ENCODE measurements at regions not wholly inside any gene's neighbourhood (a gene's known extent, or its start where the extent isn't known, plus 50 kb on each side); places are given as distances from the start of the nearest gene placed in this dataset.
"Not testable (repeated sequence)": the region's sequence is repeated elsewhere in the genome, so short reads cannot be mapped to it uniquely, and the experiment has no call there.

DNA sequence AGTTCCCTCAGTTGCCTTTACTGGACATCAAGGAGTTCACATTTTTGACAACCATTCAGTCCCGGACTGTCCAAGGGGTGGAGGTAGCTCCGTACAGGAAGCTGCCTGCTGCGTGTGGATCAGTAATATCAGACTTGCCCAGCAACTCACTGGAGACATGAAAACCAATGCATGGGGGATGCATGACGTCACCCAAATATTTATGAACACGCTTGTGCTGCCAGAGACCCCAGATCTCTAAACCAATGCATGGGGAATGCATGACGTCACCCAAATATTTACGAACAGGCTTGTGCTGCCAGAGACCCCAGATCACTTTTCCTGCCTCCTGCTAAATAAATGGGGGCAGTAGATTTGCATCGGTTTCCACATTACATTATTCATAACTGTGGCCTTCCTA is 2137.4 kb upstream of the DEFB115 start:
- H4K20me1 ChIP-seq (ENCODE audit: control insufficient read depth, insufficient read depth); H3K79me2 ChIP-seq (ENCODE audit: control insufficient read depth, insufficient read depth, low read length); intact Hi-C loops (cut with micrococcal nuclease; ENCODE audit: unreplicated experiment); FAIRE-seq; H3K36me3 ChIP-seq (ENCODE audit: control insufficient read depth in 2 of 2, insufficient read depth in 2 of 2, low read length in 1 of 2); H2AFZ ChIP-seq (ENCODE audit: control insufficient read depth, low read depth, low read length); CTCF ChIA-PET; H3K9ac ChIP-seq (ENCODE audit: control insufficient read depth, insufficient read depth, low read length); BruUV-seq (replicated peaks); H3K4me1 ChIP-seq (ENCODE audit: control insufficient read depth, insufficient read depth, low read length); H3K4me2 ChIP-seq (ENCODE audit: control insufficient read depth, insufficient read depth); H3K9me3 ChIP-seq (replicated peaks; ENCODE audit: control insufficient read depth, insufficient read depth, low read length); H3K4me3 ChIP-seq; ATAC-seq; RAD21 ChIA-PET (ENCODE audit: unreplicated experiment); DNase-seq (ENCODE audit: low read depth, low spot score); POLR2A ChIA-PET; in situ Hi-C loops (cut with MboI); SMC1A ChIA-PET (ENCODE audit: uncharacterized antibody, unreplicated experiment); H3K27me3 ChIP-seq (replicated peaks in 1 of 2; ENCODE audit: control insufficient read depth in 2 of 2, insufficient read depth in 2 of 2, low read length in 1 of 2); H3K27ac ChIP-seq (ENCODE audit: control insufficient read depth, insufficient read depth): not testable (repeated sequence)
- 24% methylated on average over 8 of the region's 8 CpGs for WGBS (ENCODE audit: insufficient coverage, insufficient replicate concordance, low lambda C conversion rate, missing lambda C conversion rate)

DNA sequence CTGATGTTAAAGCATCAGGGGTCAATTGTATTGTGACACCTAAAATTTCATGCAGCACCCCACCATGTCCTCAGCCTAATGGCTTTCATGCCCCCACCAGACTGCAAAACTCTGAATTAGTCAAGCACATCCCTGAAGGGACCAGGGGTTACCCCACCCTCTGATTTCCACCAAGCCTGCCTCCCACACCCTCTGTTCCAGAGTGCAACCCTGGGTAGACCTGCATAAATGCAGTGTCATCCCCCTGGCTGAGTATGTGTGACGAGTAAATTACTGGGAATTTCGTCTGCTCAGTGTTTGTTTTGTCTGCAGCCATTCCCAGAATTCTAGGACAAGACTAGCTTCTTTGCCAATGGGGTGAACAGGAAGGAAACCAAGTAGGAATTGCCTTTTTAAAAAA is 2136.9 kb upstream of the DEFB115 start:
- H3K27ac ChIP-seq (ENCODE audit: control insufficient read depth, insufficient read depth); FAIRE-seq; H3K4me3 ChIP-seq; H3K4me2 ChIP-seq (ENCODE audit: control insufficient read depth, insufficient read depth); H3K79me2 ChIP-seq (ENCODE audit: control insufficient read depth, insufficient read depth, low read length); POLR2A ChIA-PET; H4K20me1 ChIP-seq (ENCODE audit: control insufficient read depth, insufficient read depth); BruUV-seq (replicated peaks); H3K36me3 ChIP-seq (ENCODE audit: control insufficient read depth in 2 of 2, insufficient read depth in 2 of 2, low read length in 1 of 2); H2AFZ ChIP-seq (ENCODE audit: control insufficient read depth, low read depth, low read length); SMC1A ChIA-PET (ENCODE audit: uncharacterized antibody, unreplicated experiment); H3K27me3 ChIP-seq (replicated peaks in 1 of 2; ENCODE audit: control insufficient read depth in 2 of 2, insufficient read depth in 2 of 2, low read length in 1 of 2); CTCF ChIA-PET; ATAC-seq; RAD21 ChIA-PET (ENCODE audit: unreplicated experiment); H3K4me1 ChIP-seq (ENCODE audit: control insufficient read depth, insufficient read depth, low read length); in situ Hi-C loops (cut with MboI); H3K9ac ChIP-seq (ENCODE audit: control insufficient read depth, insufficient read depth, low read length); DNase-seq (ENCODE audit: low read depth, low spot score); H3K9me3 ChIP-seq (replicated peaks; ENCODE audit: control insufficient read depth, insufficient read depth, low read length); intact Hi-C loops (cut with micrococcal nuclease; ENCODE audit: unreplicated experiment): not testable (repeated sequence)
- WGBS (ENCODE audit: insufficient coverage, insufficient replicate concordance, low lambda C conversion rate, missing lambda C conversion rate), result 1% methylated on average over 2 of the region's 2 CpGs

GRCh38 chr20:29122784-29123183 is 2134.7 kb upstream of the DEFB115 start:
- ATAC-seq, FAIRE-seq: not testable (repeated sequence)
- WGBS (ENCODE audit: insufficient coverage, insufficient replicate concordance, low lambda C conversion rate, missing lambda C conversion rate), result 8% methylated on average over 3 of the region's 3 CpGs

More at GRCh38 chr20:29122784-29123183, 2134.7 kb upstream of the DEFB115 start:
- H4K20me1 ChIP-seq (ENCODE audit: control insufficient read depth, insufficient read depth); RAD21 ChIA-PET (ENCODE audit: unreplicated experiment); H3K4me2 ChIP-seq (ENCODE audit: control insufficient read depth, insufficient read depth); SMC1A ChIA-PET (ENCODE audit: uncharacterized antibody, unreplicated experiment); H3K9me3 ChIP-seq (replicated peaks; ENCODE audit: control insufficient read depth, insufficient read depth, low read length); H3K79me2 ChIP-seq (ENCODE audit: control insufficient read depth, insufficient read depth, low read length); H3K9ac ChIP-seq (ENCODE audit: control insufficient read depth, insufficient read depth, low read length); DNase-seq (ENCODE audit: low read depth, low spot score); H3K4me1 ChIP-seq (ENCODE audit: control insufficient read depth, insufficient read depth, low read length); H3K36me3 ChIP-seq (ENCODE audit: control insufficient read depth in 2 of 2, insufficient read depth in 2 of 2, low read length in 1 of 2); H2AFZ ChIP-seq (ENCODE audit: control insufficient read depth, low read depth, low read length); BruUV-seq (replicated peaks); H3K4me3 ChIP-seq; intact Hi-C loops (cut with micrococcal nuclease; ENCODE audit: unreplicated experiment); POLR2A ChIA-PET; in situ Hi-C loops (cut with MboI); H3K27ac ChIP-seq (ENCODE audit: control insufficient read depth, insufficient read depth); CTCF ChIA-PET; H3K27me3 ChIP-seq (replicated peaks in 1 of 2; ENCODE audit: control insufficient read depth in 2 of 2, insufficient read depth in 2 of 2, low read length in 1 of 2): not testable (repeated sequence)
